GM12865 (cell line): ENCODE measurements at regions not wholly inside any gene's neighbourhood (a gene's known extent, or its start where the extent isn't known, plus 50 kb on each side); places are given as distances from the start of the nearest gene placed in this dataset.

ENCODE experiments used
- DNase-seq: peaks from one replicate; pipeline ENCODE4 v3.0.0; 2010; ENCODE audit warnings: low read depth
- H3K4me3 ChIP-seq: 2 replicates; pipeline ENCODE4 v1.5.1; 2011; ENCODE audit warnings: mild to moderate bottlenecking, low read depth, low read length, control low read depth
- CTCF ChIP-seq: IDR thresholded peaks from 2 replicates; pipeline ENCODE4 v1.5.1; 2011; ENCODE audit warnings: low read length, control low read depth, low read depth, inconsistent platforms; ENCODE audit not compliant: insufficient read depth; ENCODE audit errors: missing control alignments

GRCh38 chr17:71428897-71429296 lies 691.9 kb upstream of the SOX9 start:
- no peak for TF ChIP-seq CTCF
- DNase-seq: no peak
- no peak overlapping the region for H3K4me3 ChIP-seq

GRCh38 chr17:71430281-71430680 lies 690.5 kb upstream of the SOX9 start:
- H3K4me3 ChIP-seq: no peak overlapping the region
- no peak for TF ChIP-seq CTCF
- DNase-seq: no peak

- no peak overlapping the region for H3K4me3 ChIP-seq
- no peak for DNase-seq
Measured at GRCh38 chr17:71431146-71431545, 689.7 kb upstream of the SOX9 start.

GRCh38 chr17:71432378-71433315 lies 688.2 kb upstream of the SOX9 start:
- no peak for TF ChIP-seq CTCF
- no peak overlapping the region for H3K4me3 ChIP-seq
- DNase-seq: no peak

More at GRCh38 chr17:71431146-71431545, 689.7 kb upstream of the SOX9 start:
- no peak for TF ChIP-seq CTCF

GRCh38 chr17:71434716-71435115 lies 686.1 kb upstream of the SOX9 start:
- no peak for DNase-seq
- no peak overlapping the region for H3K4me3 ChIP-seq
- no peak for TF ChIP-seq CTCF

GRCh38 chr17:71436479-71436878 lies 684.3 kb upstream of the SOX9 start:
- H3K4me3 ChIP-seq: no peak overlapping the region
- TF ChIP-seq CTCF: no peak
- no peak for DNase-seq
